Colonic mucosa (tissue), 4 donors: ENCODE measurements at regions not wholly inside any gene's neighbourhood (a gene's known extent, or its start where the extent isn't known, plus 50 kb on each side); places are given as distances from the start of the nearest gene placed in this dataset.

Source experiments
- DNase-seq: peaks from one replicate; pipeline ENCODE4 v3.0.0-alpha.2; 2020
- H3K27ac ChIP-seq: fragments of 200-600 bp; one replicate; pipeline ENCODE4 v1.8.0; 2021
- H3K27me3 ChIP-seq: fragments of 200-600 bp; one replicate; pipeline ENCODE4 v1.8.0; 2021
- H3K36me3 ChIP-seq: fragments of 200-600 bp; one replicate; pipeline ENCODE4 v1.8.0; 2021
- H3K4me1 ChIP-seq: fragments of 200-600 bp; one replicate; pipeline ENCODE4 v1.8.0; 2021; ENCODE audit warnings: mild to moderate bottlenecking
- H3K4me3 ChIP-seq: fragments of 200-600 bp; one replicate; pipeline ENCODE4 v1.8.0; 2021
- H3K9ac ChIP-seq, 2 donors: one replicate each; pipeline ENCODE4 v1.7.0; 2013; ENCODE audit warnings: control low read depth in 2 of 2, low read depth in 2 of 2, low read length in 2 of 2
- H3K9me3 ChIP-seq: fragments of 200-600 bp; one replicate; pipeline ENCODE4 v1.8.0; 2021
- CTCF ChIP-seq: fragments of 200-600 bp; IDR thresholded peaks from one replicate; pipeline ENCODE4 v1.8.0; 2022; ENCODE audit warnings: antibody characterized with exemption, mild to moderate bottlenecking
- intact Hi-C: fragments of 100-400 bp; cut with DNase I; formaldehyde crosslinking; loops from one replicate; pipeline ENCODE4 v1.14.1; 2022
- donor health status: healthy.
- donor health status: DM: no; HTN: no; CAD: no.
- donor health status: DM: no; HTN: no; CAD: no.

- no peak for TF ChIP-seq CTCF
- DNase-seq, result no peak
- Histone ChIP-seq H3K27ac (no peak overlapping the region), H3K4me3 (no peak overlapping the region), H3K4me1 (no peaks in the 10 kb centered on the region), H3K36me3 (no peaks in the 10 kb centered on the region), H3K9ac (no peak overlapping the region), H3K9me3 (no peaks in the 10 kb centered on the region), H3K27me3 (no peaks in the 10 kb centered on the region)
- intact Hi-C loops, result no loop called here
These were observed 127.7 kb upstream of the GLI2 start for GRCh38 chr2:120607996-120608395.

- H3K9me3 ChIP-seq, result no peaks in the 10 kb centered on the region
- H3K4me1 ChIP-seq, result no peaks in the 10 kb centered on the region
- H3K4me3 ChIP-seq, result no peak overlapping the region
- no peaks in the 10 kb centered on the region for H3K36me3 ChIP-seq
- H3K27ac ChIP-seq, result no peak overlapping the region
- no peak for TF ChIP-seq CTCF
- H3K27me3 ChIP-seq, result no peaks in the 10 kb centered on the region
- no peak for DNase-seq
- H3K9ac ChIP-seq, result no peak overlapping the region
- intact Hi-C loops, result no loop called here
These were observed 125.8 kb upstream of the GLI2 start for GRCh38 chr2:120609826-120610395.

GRCh38 chr2:120611016-120611415 is 124.7 kb upstream of the GLI2 start:
- Histone ChIP-seq H3K9me3 (no peaks in the 10 kb centered on the region), H3K4me1 (no peaks in the 10 kb centered on the region), H3K9ac (no peak overlapping the region), H3K4me3 (no peak overlapping the region), H3K36me3 (no peaks in the 10 kb centered on the region), H3K27me3 (no peaks in the 10 kb centered on the region), H3K27ac (no peak overlapping the region)
- DNase-seq, result no peak
- TF ChIP-seq CTCF, result no peak
- intact Hi-C loops, result no loop called here

- Histone ChIP-seq H3K4me3 (no peak overlapping the region), H3K4me1 (no peaks in the 10 kb centered on the region), H3K9ac (no peak overlapping the region), H3K36me3 (no peaks in the 10 kb centered on the region), H3K27me3 (no peaks in the 10 kb centered on the region), H3K9me3 (no peaks in the 10 kb centered on the region), H3K27ac (no peak overlapping the region)
- TF ChIP-seq CTCF, result no peak
- intact Hi-C loops, result no loop called here
- DNase-seq, result no peak
These were observed 123.7 kb upstream of the GLI2 start for GRCh38 chr2:120611961-120612360.

- Histone ChIP-seq H3K36me3 (no peaks in the 10 kb centered on the region), H3K9me3 (no peaks in the 10 kb centered on the region), H3K4me3 (no peak overlapping the region), H3K27me3 (no peaks in the 10 kb centered on the region), H3K27ac (no peak overlapping the region), H3K9ac (no peak overlapping the region), H3K4me1 (no peaks in the 10 kb centered on the region)
- DNase-seq, result no peak
- intact Hi-C loops, result no loop called here
- TF ChIP-seq CTCF, result no peak
These were observed 123.2 kb upstream of the GLI2 start for GRCh38 chr2:120612471-120612870.
